NCI-H1930 (cell line): ENCODE measurements at regions not wholly inside any gene's neighbourhood (a gene's known extent, or its start where the extent isn't known, plus 50 kb on each side); places are given as distances from the start of the nearest gene placed in this dataset.
"Not testable (repeated sequence)": the region's sequence is repeated elsewhere in the genome, so short reads cannot be mapped to it uniquely, and the experiment has no call there.

Source experiments
- DNase-seq, 2 experiments: peaks; one replicate each; lab custom pipeline; 2025; lab: John Stamatoyannopoulos, UW

GRCh38 chr10:131580674-131581073 lies 269.2 kb upstream of the TCERG1L start:
- no peak for DNase-seq

- DNase-seq, result not testable (repeated sequence)
These were observed 270.0 kb upstream of the TCERG1L start for GRCh38 chr10:131581547-131581946.

GRCh38 chr10:131584287-131584686 lies 272.8 kb upstream of the TCERG1L start:
- no peak for DNase-seq

GRCh38 chr10:131585761-131586160 lies 274.2 kb upstream of the TCERG1L start:
- DNase-seq, result no peak

- no peak for DNase-seq
These were observed 275.4 kb upstream of the TCERG1L start for GRCh38 chr10:131586958-131587357.

GRCh38 chr10:131587976-131588680 lies 276.6 kb upstream of the TCERG1L start:
- no peak for DNase-seq

GRCh38 chr10:131588704-131589220 lies 277.2 kb upstream of the TCERG1L start:
- no peak for DNase-seq

GRCh38 chr10:131590567-131590966 lies 279.0 kb upstream of the TCERG1L start:
- DNase-seq, result no peak

- no peak for DNase-seq
These were observed 280.4 kb upstream of the TCERG1L start for GRCh38 chr10:131591936-131592335.

GRCh38 chr10:131609176-131609575 lies 291.6 kb upstream of the PPP2R2D start:
- DNase-seq, result no peak

- no peak for DNase-seq
These were observed 285.7 kb upstream of the PPP2R2D start for GRCh38 chr10:131615150-131615549.

- no peak for DNase-seq
These were observed 284.8 kb upstream of the PPP2R2D start for GRCh38 chr10:131616040-131616439.

- DNase-seq, result no peak
These were observed 283.5 kb upstream of the PPP2R2D start for GRCh38 chr10:131617113-131617858.

GRCh38 chr10:131618587-131619267 lies 282.1 kb upstream of the PPP2R2D start:
- no peak for DNase-seq

GRCh38 chr10:131620314-131620713 lies 280.5 kb upstream of the PPP2R2D start:
- no peak for DNase-seq

- DNase-seq, result no peak
These were observed 279.9 kb upstream of the PPP2R2D start for GRCh38 chr10:131620904-131621303.

GRCh38 chr10:131621784-131622624 lies 278.8 kb upstream of the PPP2R2D start:
- no peak for DNase-seq

- DNase-seq, result no peak
These were observed 275.8 kb upstream of the PPP2R2D start for GRCh38 chr10:131625041-131625440.

GRCh38 chr10:131626274-131626673 lies 274.5 kb upstream of the PPP2R2D start:
- no peak for DNase-seq

GRCh38 chr10:131629026-131629770 lies 271.6 kb upstream of the PPP2R2D start:
- no peak for DNase-seq

GRCh38 chr10:131630772-131631258 lies 270.0 kb upstream of the PPP2R2D start:
- DNase-seq, result no peak
